HG03432 (cell line): ENCODE measurements at regions not wholly inside any gene's neighbourhood (a gene's known extent, or its start where the extent isn't known, plus 50 kb on each side); places are given as distances from the start of the nearest gene placed in this dataset.

Source experiments
- ATAC-seq: cut with Tn5 transposase; IDR thresholded peaks from one replicate; pipeline ENCODE4 v1.9.1; 2021; ENCODE audit warnings: mild to moderate bottlenecking, moderate library complexity; ENCODE audit not compliant: unreplicated experiment

DNA sequence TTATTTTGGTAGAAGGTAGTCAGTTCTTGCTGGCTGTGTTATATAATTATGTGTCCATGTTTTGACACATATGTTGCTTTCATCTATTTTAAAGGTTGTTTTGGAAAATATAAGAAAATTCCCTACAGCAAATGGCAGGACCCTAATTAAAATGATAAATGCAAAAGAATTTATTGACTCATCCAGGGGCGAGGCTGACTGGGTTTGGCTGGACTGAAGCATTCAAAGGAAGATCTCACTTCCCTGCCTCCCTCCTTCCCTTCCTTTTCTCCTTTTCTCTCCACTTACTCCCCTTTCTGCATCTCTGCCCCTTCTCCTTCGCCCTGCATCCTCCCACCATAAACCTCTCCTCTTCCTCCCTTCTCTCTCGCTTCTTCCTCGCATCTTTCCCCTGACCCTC lies 129.6 kb downstream of the SNAPC1 start:
- no peak for ATAC-seq

DNA sequence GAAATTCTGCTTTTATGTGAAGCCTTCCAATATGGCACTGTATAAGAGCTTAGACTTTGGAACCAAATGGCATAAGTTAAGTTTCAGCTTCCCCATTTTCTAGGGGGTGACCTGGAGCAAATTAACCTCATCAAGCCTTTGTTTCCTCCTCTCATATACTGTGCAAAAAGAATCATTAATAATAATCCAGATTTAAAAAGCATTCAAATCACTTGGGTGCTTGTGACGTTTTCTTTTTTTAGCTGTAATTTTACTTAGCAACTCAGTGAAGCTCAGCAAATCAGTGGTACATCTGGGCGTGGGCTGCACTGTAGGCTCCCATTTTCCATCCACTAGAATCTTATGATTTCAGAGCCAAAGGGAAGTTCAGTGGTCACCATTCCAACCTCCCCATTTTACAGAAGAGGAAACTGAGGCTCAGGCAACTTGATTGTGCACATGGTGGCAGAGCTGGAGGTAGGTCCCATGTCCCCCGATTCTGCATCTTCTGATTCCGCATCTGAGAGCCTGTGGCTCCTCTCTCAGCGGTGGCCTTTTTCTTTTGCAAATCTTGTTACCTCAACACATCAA lies 131.2 kb downstream of the SNAPC1 start:
- no peak for ATAC-seq

- ATAC-seq = no peak
Observed at GRCh38 chr14:61894452-61895077, 132.3 kb downstream of the SNAPC1 start.

- ATAC-seq = no peak
Observed at GRCh38 chr14:61897300-61897699, 135.1 kb downstream of the SNAPC1 start.

DNA sequence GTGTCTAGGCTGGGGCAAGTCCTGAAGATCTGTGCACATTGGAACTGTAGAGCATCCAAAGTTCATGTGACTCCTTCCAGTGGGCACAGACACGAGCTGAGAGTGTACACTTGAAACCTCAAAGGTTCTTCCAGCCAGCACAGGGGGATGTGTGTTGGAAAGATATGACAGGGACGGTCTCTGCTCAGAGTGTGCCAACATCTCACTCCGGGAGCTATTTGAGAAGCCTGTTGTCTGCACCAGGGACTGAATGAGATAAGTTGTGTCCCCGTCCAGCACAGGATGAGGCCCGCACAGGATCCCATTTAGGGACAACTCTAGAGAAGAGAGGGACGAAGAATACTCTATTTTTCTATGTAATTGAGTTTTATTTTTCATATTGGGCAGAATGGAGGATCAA lies 136.3 kb downstream of the SNAPC1 start:
- no peak for ATAC-seq

GRCh38 chr14:61899497-61899896 lies 137.3 kb downstream of the SNAPC1 start:
- ATAC-seq = no peak

GRCh38 chr14:61904946-61905345 lies 142.7 kb downstream of the SNAPC1 start:
- no peak for ATAC-seq

DNA sequence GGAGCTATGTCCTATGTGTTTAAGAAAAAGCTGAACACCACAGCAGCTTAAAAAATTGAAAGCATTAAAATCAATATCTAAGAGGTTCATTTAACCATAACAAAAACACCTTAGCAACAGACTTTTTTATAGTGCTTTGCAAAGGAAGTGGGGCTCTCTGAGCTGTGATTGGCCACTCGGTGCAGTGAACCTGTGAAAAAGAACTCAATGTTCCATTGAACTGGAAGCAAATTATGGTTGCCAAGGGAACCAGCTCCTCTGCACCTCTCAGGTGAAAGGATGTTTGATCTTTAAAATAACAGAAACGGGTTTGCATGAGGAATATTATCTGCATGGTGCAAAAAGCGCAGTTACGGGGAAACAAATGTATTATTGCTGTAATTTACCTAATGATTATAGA lies 149.4 kb downstream of the SNAPC1 start:
- no peak for ATAC-seq

- ATAC-seq = no peak
Observed at GRCh38 chr14:61918998-61919397, 156.8 kb downstream of the SNAPC1 start.

DNA sequence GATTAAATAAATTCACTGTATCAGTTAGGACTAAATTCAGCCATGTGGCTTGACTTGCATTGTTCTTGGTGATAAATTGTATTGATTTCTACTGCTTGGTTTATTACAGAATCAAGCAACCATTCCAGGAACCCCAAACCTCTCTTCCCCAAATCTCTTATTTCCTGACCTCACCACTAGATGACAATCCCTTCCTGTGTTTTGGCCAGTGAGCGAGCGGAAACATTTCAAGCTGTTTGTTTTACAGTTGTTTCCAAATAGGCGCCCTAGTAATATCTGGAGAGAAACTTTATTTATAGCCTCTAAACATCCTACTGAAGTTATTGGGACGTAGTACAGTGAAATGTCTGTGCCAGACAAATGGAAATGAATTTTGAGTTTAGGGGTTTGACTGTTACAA lies 161.1 kb downstream of the SNAPC1 start:
- no peak for ATAC-seq

GRCh38 chr14:61925043-61925442 lies 162.8 kb downstream of the SNAPC1 start:
- ATAC-seq = peak; percentile 59

- no peak for ATAC-seq
Observed at GRCh38 chr14:61925732-61926435, 163.7 kb downstream of the SNAPC1 start.

- no peak for ATAC-seq
Observed at GRCh38 chr14:61927060-61927459, 164.8 kb downstream of the SNAPC1 start.

GRCh38 chr14:61927520-61927919 lies 165.3 kb downstream of the SNAPC1 start:
- ATAC-seq = no peak

DNA sequence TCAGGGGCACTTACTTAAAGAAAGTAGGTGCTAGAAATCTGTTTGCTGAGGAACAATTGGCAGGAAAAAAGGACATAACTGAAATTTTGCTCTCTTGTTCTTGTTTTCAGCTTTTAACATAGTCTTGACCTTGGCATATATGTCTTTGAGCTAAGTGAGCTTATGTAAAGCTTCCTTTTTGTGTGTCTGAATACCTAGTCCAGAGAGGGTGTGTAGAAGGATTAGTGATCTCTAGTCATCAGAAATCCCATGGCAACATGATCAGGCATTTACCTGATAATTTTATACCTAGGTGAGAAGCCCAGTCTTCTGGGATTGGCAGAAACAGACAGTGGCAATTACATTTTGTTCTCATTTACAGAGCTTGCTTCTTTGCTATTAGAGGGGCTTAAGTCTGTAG lies 166.1 kb downstream of the SNAPC1 start:
- ATAC-seq = no peak

- ATAC-seq = no peak
Observed at GRCh38 chr14:61928701-61929100, 166.5 kb downstream of the SNAPC1 start.

GRCh38 chr14:61929651-61930050 lies 167.4 kb downstream of the SNAPC1 start:
- no peak for ATAC-seq

DNA sequence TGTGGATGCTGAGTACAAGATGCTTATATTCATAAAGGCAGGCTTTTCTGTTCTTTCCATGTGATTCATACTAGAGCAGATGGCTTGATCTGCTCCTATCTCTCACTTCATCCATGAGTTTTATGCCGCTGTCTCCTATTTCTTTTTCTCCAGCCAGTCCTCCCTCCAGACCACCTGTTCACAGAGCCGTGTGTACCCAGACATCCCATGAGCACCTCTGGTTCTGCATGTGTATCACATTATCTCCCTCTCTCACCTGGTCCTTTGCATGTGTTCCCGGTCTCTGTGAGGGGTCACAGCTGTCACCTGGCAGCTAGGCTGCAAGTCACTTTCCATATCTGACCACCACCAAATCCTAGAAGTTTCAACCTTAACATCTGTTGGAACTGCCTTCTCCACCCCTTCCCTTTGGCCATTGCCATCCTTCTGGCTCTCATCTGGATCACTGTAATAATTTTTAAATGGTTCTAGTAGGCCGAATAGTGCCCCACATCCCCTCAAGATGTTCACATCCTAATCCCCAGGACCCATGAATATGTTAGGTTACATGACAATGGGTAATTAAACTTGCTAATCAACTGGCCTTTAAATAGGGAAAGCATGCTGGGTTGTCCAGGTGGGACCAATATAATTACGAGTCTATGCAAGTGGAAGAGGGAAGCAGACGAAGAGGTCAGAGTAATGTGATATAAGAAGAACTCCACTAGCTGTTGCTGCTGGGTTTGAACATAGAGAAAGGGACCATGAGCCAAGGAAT lies 168.1 kb downstream of the SNAPC1 start:
- no peak for ATAC-seq

GRCh38 chr14:61932974-61933373 lies 170.8 kb downstream of the SNAPC1 start:
- no peak for ATAC-seq

GRCh38 chr14:61934385-61934784 lies 172.2 kb downstream of the SNAPC1 start:
- ATAC-seq = no peak

GRCh38 chr14:61939776-61940175 lies 177.6 kb downstream of the SNAPC1 start:
- ATAC-seq = no peak
